Hepatocyte (in vitro differentiated cells): ENCODE measurements at regions not wholly inside any gene's neighbourhood (a gene's known extent, or its start where the extent isn't known, plus 50 kb on each side); places are given as distances from the start of the nearest gene placed in this dataset.

Experiments used
- DNase-seq: peaks from one replicate; pipeline ENCODE4 v3.0.0-alpha.2; 2016; ENCODE audit warnings: low spot score
- H2AFZ ChIP-seq: fragments of 200-600 bp; sonication (generic); 2 replicates; pipeline ENCODE4 v1.6.0; 2016; ENCODE audit warnings: antibody characterized with exemption, mild to moderate bottlenecking
- H3K27ac ChIP-seq: fragments of 200-600 bp; sonication (generic); 2 replicates; pipeline ENCODE4 v1.5.1; 2016; ENCODE audit warnings: mild to moderate bottlenecking
- H3K27me3 ChIP-seq: fragments of 200-600 bp; sonication (generic); 2 replicates; pipeline ENCODE4 v1.6.1; 2016
- H3K36me3 ChIP-seq: fragments of 200-600 bp; sonication (generic); replicated peaks from 2 replicates; pipeline ENCODE4 v1.5.1; 2016; ENCODE audit warnings: low read depth; ENCODE audit not compliant: insufficient read depth
- H3K4me1 ChIP-seq: fragments of 200-600 bp; sonication (generic); 2 replicates; pipeline ENCODE4 v1.5.1; 2016; ENCODE audit warnings: mild to moderate bottlenecking, moderate library complexity; ENCODE audit not compliant: insufficient read depth
- H3K4me2 ChIP-seq: fragments of 200-600 bp; sonication (generic); 2 replicates; pipeline ENCODE4 v1.6.0; 2016
- H3K4me3 ChIP-seq: fragments of 200-600 bp; sonication (generic); 2 replicates; pipeline ENCODE4 v1.5.1; 2016; ENCODE audit warnings: mild to moderate bottlenecking
- H3K79me2 ChIP-seq: fragments of 200-600 bp; sonication (generic); 2 replicates; pipeline ENCODE4 v1.6.0; 2017; ENCODE audit warnings: mild to moderate bottlenecking
- H3K9me2 ChIP-seq: fragments of 200-600 bp; sonication (generic); replicated peaks from 2 replicates; pipeline ENCODE4 v1.6.0; 2017; ENCODE audit warnings: mild to moderate bottlenecking; ENCODE audit not compliant: insufficient read depth
- H3K9me3 ChIP-seq: fragments of 200-600 bp; sonication (generic); 2 replicates; pipeline ENCODE4 v1.5.1; 2016; ENCODE audit warnings: low read depth, mild to moderate bottlenecking
- H4K20me1 ChIP-seq: fragments of 200-600 bp; sonication (generic); 2 replicates; pipeline ENCODE4 v1.6.0; 2016; ENCODE audit warnings: mild to moderate bottlenecking; ENCODE audit not compliant: insufficient read depth, poor library complexity, severe bottlenecking
- EZH2 ChIP-seq: fragments of 200-600 bp; sonication (generic); IDR thresholded peaks from 2 replicates; pipeline ENCODE4 v1.6.1; 2016; ENCODE audit warnings: antibody characterized with exemption, mild to moderate bottlenecking, borderline replicate concordance
- EZH2phosphoT487 ChIP-seq: fragments of 200-600 bp; sonication (generic); IDR thresholded peaks from one replicate; pipeline ENCODE4 v1.6.1; 2018; ENCODE audit warnings: antibody characterized with exemption, mild to moderate bottlenecking, low read depth, moderate library complexity; ENCODE audit not compliant: unreplicated experiment, severe bottlenecking
- WGBS: methylation state at CpG from one replicate; pipeline ENCODE4 v1.1.6; 2016; ENCODE audit warnings: low lambda C conversion rate; ENCODE audit errors: missing lambda C conversion rate; 5-methylcytosine and 5-hydroxymethylcytosine counted together
- TF ChIP-seq, protein P1 (sequence below): fragments of 200-600 bp; sonication (generic); IDR thresholded peaks from 2 replicates; pipeline ENCODE4 v1.5.1; 2016; ENCODE audit warnings: antibody characterized with exemption, mild to moderate bottlenecking; ENCODE audit not compliant: poor library complexity

DNA sequence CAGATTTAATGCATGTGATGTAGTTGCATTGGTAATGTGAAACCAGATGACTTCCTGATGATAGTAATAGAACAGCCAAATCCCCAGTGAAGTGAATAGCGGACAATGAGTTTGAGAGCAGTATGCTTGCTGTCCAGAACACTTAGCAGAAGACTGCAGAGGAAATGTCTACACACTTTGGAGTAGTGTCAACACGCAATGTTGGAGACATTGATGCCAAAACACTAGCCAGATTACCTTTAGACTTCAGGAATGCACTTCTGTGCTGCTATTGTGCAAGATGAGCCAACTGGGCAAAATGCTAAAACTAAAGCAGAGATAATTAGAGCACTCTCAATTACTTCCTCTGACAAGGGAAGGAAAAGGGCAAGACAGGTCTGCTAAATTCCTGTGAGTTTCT lies 176.7 kb downstream of the PRDM9 start:
- no peaks in the 10 kb centered on the region for H3K4me1 ChIP-seq
- no peaks in the 10 kb centered on the region for H3K36me3 ChIP-seq
- no peak overlapping the region for H3K4me3 ChIP-seq
- no peak overlapping the region for H3K4me2 ChIP-seq
- 30% methylated on average over 2 of the region's 2 CpGs for WGBS
- no peaks in the 10 kb centered on the region for H3K9me3 ChIP-seq
- H3K9me2 ChIP-seq, result no peaks in the 10 kb centered on the region
- no peak overlapping the region for H2AFZ ChIP-seq
- H3K27ac ChIP-seq, result no peak overlapping the region
- TF ChIP-seq EZH2 (no peak), EZH2phosphoT487 (no peak)
- TF ChIP-seq, protein P1, sequence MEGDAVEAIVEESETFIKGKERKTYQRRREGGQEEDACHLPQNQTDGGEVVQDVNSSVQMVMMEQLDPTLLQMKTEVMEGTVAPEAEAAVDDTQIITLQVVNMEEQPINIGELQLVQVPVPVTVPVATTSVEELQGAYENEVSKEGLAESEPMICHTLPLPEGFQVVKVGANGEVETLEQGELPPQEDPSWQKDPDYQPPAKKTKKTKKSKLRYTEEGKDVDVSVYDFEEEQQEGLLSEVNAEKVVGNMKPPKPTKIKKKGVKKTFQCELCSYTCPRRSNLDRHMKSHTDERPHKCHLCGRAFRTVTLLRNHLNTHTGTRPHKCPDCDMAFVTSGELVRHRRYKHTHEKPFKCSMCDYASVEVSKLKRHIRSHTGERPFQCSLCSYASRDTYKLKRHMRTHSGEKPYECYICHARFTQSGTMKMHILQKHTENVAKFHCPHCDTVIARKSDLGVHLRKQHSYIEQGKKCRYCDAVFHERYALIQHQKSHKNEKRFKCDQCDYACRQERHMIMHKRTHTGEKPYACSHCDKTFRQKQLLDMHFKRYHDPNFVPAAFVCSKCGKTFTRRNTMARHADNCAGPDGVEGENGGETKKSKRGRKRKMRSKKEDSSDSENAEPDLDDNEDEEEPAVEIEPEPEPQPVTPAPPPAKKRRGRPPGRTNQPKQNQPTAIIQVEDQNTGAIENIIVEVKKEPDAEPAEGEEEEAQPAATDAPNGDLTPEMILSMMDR, result no peak
- no peaks in the 10 kb centered on the region for H3K79me2 ChIP-seq
- no peaks in the 10 kb centered on the region for H3K27me3 ChIP-seq
- no peak for DNase-seq
- no peaks in the 10 kb centered on the region for H4K20me1 ChIP-seq

DNA sequence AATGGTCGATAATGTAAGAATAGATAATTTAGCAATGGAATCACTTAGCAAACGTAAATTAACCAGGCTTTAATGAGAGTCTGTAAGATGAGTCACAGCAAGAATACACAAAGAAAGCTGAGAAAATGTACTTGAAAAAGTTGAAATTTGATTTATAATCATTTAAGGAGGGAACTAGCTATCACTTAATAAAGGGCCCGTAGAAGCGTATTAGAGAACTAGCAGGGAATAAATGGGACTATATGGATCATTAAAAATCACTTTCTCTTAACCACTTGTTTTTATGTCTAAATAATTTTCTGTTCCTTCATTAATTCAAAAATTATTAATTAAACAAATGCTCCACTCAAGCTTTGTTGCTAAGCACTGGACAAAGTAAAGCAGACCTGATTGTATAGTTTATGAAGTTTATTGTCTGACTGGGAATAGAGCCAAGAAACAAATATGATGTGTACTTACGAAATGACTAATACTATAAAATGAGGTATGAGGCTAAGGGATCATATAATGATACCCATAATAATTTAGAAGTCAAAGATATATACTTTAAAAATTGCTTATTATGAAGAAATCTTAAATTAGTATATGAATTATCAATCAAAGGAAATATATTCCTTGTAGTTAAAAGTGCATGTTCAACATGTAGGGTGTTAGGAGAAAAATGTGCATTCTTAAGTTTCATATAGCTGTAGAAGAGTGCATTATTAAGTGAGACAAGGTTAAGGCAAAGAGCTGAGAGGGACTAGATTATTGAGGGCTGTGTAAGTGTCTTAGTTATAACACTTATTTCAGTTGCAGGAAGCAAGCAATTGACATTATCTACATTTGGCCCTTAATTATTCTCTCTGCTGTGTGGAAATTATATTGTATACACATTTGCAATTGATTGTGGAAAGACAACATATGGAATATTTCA lies 196.8 kb downstream of the PRDM9 start:
- H2AFZ ChIP-seq, result no peak overlapping the region
- DNase-seq, result no peak

DNA sequence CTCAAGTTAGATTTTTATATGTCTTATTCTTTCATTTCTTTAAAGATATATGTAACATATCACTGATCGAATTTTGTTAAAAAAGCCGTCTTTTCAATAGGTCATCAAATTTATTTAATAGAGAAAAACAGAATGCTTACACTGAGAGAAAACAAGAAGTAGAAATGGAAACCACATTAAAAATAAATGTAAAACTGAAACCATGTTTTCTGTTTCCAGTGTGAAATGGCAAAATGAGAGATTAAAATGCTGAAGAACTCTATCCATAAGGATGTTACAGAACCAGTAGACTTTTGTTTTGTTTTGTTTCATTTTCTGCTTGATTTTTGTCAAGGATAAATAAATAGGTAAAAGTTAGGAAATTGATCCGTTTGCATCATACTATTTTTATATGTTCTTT lies 210.1 kb downstream of the PRDM9 start:
- TF ChIP-seq, protein P1, result no peak
- TF ChIP-seq EZH2phosphoT487 (no peak), EZH2 (no peak)
- 87% methylated on average over 3 of the region's 3 CpGs for whole genome bisulfite sequencing
- no peaks in the 10 kb centered on the region for H3K9me2 ChIP-seq
- H3K4me3 ChIP-seq, result no peak overlapping the region
- no peaks in the 10 kb centered on the region for H3K79me2 ChIP-seq
- no peaks in the 10 kb centered on the region for H4K20me1 ChIP-seq
- H3K27me3 ChIP-seq, result no peaks in the 10 kb centered on the region
- H3K4me1 ChIP-seq, result no peaks in the 10 kb centered on the region
- no peak for DNase-seq
- H2AFZ ChIP-seq, result no peak overlapping the region
- no peaks in the 10 kb centered on the region for H3K9me3 ChIP-seq
- no peak overlapping the region for H3K4me2 ChIP-seq
- no peaks in the 10 kb centered on the region for H3K36me3 ChIP-seq
- no peak overlapping the region for H3K27ac ChIP-seq

More for the DNA sequence above, 196.8 kb downstream of the PRDM9 start:
- TF ChIP-seq, protein P1, result no peak
- TF ChIP-seq EZH2 (no peak), EZH2phosphoT487 (no peak)
- no peaks in the 10 kb centered on the region for H3K36me3 ChIP-seq
- no peaks in the 10 kb centered on the region for H3K4me1 ChIP-seq
- H4K20me1 ChIP-seq, result no peaks in the 10 kb centered on the region
- H3K4me3 ChIP-seq, result no peak overlapping the region
- H3K4me2 ChIP-seq, result no peak overlapping the region
- no peaks in the 10 kb centered on the region for H3K79me2 ChIP-seq
- no peak overlapping the region for H3K27ac ChIP-seq
- H3K27me3 ChIP-seq, result no peaks in the 10 kb centered on the region
- WGBS, result 78% methylated on average over 5 of the region's 5 CpGs
- no peaks in the 10 kb centered on the region for H3K9me3 ChIP-seq
- no peaks in the 10 kb centered on the region for H3K9me2 ChIP-seq
